Tibial nerve (tissue), 3 donors: ENCODE measurements at regions not wholly inside any gene's neighbourhood (a gene's known extent, or its start where the extent isn't known, plus 50 kb on each side); places are given as distances from the start of the nearest gene placed in this dataset.

Experiments
- CTCF ChIP-seq, 5 experiments: fragments of 200-600 bp in 3 of 5; fragments of 450-650 bp in 2 of 5; sonication (generic) in 3 of 5; IDR thresholded peaks; one replicate each; pipeline ENCODE4 v1.5.1; 2016 to 2019; ENCODE audit warnings: antibody characterized with exemption in 5 of 5, mild to moderate bottlenecking in 3 of 5, moderate library complexity in 2 of 5
- POLR2A ChIP-seq, 2 donors: fragments of 450-650 bp; IDR thresholded peaks; one replicate each; pipeline ENCODE4 v1.6.1; 2017; ENCODE audit warnings: antibody characterized with exemption in 2 of 2, mild to moderate bottlenecking in 2 of 2, moderate library complexity in 2 of 2

- TF ChIP-seq POLR2A (IDR thresholded peaks at IDR 0.05) (no peak), CTCF (IDR thresholded peaks at IDR 0.05) (no peak)
These were observed 552.6 kb upstream of the ATP2B1 start for GRCh38 chr12:90261283-90261682.
